SK-N-SH (cell line): ENCODE measurements at regions not wholly inside any gene's neighbourhood (a gene's known extent, or its start where the extent isn't known, plus 50 kb on each side); places are given as distances from the start of the nearest gene placed in this dataset.

Source experiments
- CHD2 ChIP-seq: fragments of 150-350 bp; IDR thresholded peaks from 2 replicates; pipeline ENCODE4 v1.6.1; 2018; ENCODE audit warnings: low read length; ENCODE audit not compliant: partially characterized antibody
- FOSL2 ChIP-seq: IDR thresholded peaks from 2 replicates; pipeline ENCODE4 v1.4.0; 2012; ENCODE audit warnings: low read depth, mild to moderate bottlenecking, moderate library complexity, borderline replicate concordance
- FOXJ3 ChIP-seq: sonication (generic); formaldehyde crosslinking; IDR thresholded peaks from 2 replicates; pipeline ENCODE4 v1.5.1; 2020; ENCODE audit warnings: mild to moderate bottlenecking, missing genetic modification reagents
- GABPA ChIP-seq: IDR thresholded peaks from 2 replicates; pipeline ENCODE4 v1.4.0; 2012; ENCODE audit warnings: low read depth, mild to moderate bottlenecking
- NFIC ChIP-seq: IDR thresholded peaks from 2 replicates; pipeline ENCODE4 v1.4.0; 2012; ENCODE audit warnings: borderline replicate concordance
- POLR2AphosphoS5 ChIP-seq: IDR thresholded peaks from 2 replicates; pipeline ENCODE4 v1.6.1; 2012; ENCODE audit warnings: low read depth, low read length
- RFX5 ChIP-seq: IDR thresholded peaks from 2 replicates; pipeline ENCODE4 v1.6.1; 2012; ENCODE audit warnings: mild to moderate bottlenecking, improper control_type of control experiment, low read length
- SMC3 ChIP-seq: IDR thresholded peaks from 2 replicates; pipeline ENCODE4 v1.6.1; 2012; ENCODE audit warnings: low read depth, low read length, improper control_type of control experiment
- TAF1 ChIP-seq: IDR thresholded peaks from 2 replicates; pipeline ENCODE4 v1.6.1; 2012; ENCODE audit warnings: low read depth, mild to moderate bottlenecking, low read length, moderate library complexity, borderline replicate concordance
- TF ChIP-seq, protein P1 (sequence below): fragments of 200-600 bp; sonication (generic); IDR thresholded peaks from 2 replicates; pipeline ENCODE4 v1.6.1; 2017; ENCODE audit warnings: antibody characterized with exemption, mild to moderate bottlenecking, moderate library complexity
- TF ChIP-seq, protein P2 (sequence below): IDR thresholded peaks from 2 replicates; pipeline ENCODE4 v1.4.0; 2012; ENCODE audit warnings: low read depth, borderline replicate concordance

DNA sequence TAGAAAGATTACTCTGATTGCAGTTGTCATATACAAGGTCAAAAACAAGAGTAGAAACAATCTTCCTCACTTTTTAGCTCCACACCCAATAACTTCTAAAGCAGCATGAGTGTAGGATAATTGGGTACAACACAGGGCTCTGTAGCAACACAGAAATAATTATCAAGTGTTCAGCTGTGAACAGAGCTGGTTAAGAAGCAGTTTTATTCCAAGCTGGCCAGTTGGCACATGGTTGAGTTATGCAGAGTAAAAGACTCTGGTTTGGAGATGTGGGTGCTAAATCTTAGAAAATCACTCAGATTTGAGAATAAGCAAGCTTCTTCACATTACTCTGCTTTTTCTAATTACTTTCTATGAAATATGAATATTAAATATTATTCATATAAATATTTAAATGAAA is 118.5 kb downstream of the KIF2B start:
- TF ChIP-seq NFIC, result no peak
- TF ChIP-seq, protein P1, sequence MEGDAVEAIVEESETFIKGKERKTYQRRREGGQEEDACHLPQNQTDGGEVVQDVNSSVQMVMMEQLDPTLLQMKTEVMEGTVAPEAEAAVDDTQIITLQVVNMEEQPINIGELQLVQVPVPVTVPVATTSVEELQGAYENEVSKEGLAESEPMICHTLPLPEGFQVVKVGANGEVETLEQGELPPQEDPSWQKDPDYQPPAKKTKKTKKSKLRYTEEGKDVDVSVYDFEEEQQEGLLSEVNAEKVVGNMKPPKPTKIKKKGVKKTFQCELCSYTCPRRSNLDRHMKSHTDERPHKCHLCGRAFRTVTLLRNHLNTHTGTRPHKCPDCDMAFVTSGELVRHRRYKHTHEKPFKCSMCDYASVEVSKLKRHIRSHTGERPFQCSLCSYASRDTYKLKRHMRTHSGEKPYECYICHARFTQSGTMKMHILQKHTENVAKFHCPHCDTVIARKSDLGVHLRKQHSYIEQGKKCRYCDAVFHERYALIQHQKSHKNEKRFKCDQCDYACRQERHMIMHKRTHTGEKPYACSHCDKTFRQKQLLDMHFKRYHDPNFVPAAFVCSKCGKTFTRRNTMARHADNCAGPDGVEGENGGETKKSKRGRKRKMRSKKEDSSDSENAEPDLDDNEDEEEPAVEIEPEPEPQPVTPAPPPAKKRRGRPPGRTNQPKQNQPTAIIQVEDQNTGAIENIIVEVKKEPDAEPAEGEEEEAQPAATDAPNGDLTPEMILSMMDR, result no peak
- TF ChIP-seq FOSL2, result no peak
- TF ChIP-seq POLR2AphosphoS5, result no peak
- no peak for TF ChIP-seq GABPA
- TF ChIP-seq SMC3, result no peak
- TF ChIP-seq CHD2, result no peak
- TF ChIP-seq, protein P2, sequence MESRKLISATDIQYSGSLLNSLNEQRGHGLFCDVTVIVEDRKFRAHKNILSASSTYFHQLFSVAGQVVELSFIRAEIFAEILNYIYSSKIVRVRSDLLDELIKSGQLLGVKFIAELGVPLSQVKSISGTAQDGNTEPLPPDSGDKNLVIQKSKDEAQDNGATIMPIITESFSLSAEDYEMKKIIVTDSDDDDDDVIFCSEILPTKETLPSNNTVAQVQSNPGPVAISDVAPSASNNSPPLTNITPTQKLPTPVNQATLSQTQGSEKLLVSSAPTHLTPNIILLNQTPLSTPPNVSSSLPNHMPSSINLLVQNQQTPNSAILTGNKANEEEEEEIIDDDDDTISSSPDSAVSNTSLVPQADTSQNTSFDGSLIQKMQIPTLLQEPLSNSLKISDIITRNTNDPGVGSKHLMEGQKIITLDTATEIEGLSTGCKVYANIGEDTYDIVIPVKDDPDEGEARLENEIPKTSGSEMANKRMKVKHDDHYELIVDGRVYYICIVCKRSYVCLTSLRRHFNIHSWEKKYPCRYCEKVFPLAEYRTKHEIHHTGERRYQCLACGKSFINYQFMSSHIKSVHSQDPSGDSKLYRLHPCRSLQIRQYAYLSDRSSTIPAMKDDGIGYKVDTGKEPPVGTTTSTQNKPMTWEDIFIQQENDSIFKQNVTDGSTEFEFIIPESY, result no peak
- no peak for TF ChIP-seq TAF1
- no peak for TF ChIP-seq RFX5
- TF ChIP-seq FOXJ3, result no peak
